Smooth muscle cell (in vitro differentiated cells): ENCODE measurements at regions not wholly inside any gene's neighbourhood (a gene's known extent, or its start where the extent isn't known, plus 50 kb on each side); places are given as distances from the start of the nearest gene placed in this dataset.

Experiments used
- DNase-seq: peaks from one replicate; lab custom pipeline; 2025; ENCODE audit not compliant: unreplicated experiment; lab: John Stamatoyannopoulos, UW
- H2AFZ ChIP-seq: fragments of 200-600 bp; sonication (generic); 2 replicates; pipeline ENCODE4 v1.6.0; 2016; ENCODE audit warnings: antibody characterized with exemption, low read depth, mild to moderate bottlenecking
- H3F3A ChIP-seq: fragments of 200-600 bp; sonication (generic); 2 replicates; pipeline ENCODE4 v1.6.0; 2017; ENCODE audit warnings: antibody characterized with exemption, low read depth
- H3K27ac ChIP-seq: fragments of 200-600 bp; sonication (generic); 2 replicates; pipeline ENCODE4 v1.5.1; 2016; ENCODE audit warnings: low read depth, mild to moderate bottlenecking
- H3K27me3 ChIP-seq: fragments of 200-600 bp; sonication (generic); 2 replicates; pipeline ENCODE4 v1.6.1; 2016; ENCODE audit warnings: low read depth, mild to moderate bottlenecking
- H3K36me3 ChIP-seq: fragments of 200-600 bp; sonication (generic); 2 replicates; pipeline ENCODE4 v1.5.1; 2016; ENCODE audit warnings: low read depth
- H3K4me1 ChIP-seq: fragments of 200-600 bp; sonication (generic); 2 replicates; pipeline ENCODE4 v1.5.1; 2016; ENCODE audit warnings: low read depth
- H3K4me2 ChIP-seq: fragments of 200-600 bp; sonication (generic); 2 replicates; pipeline ENCODE4 v1.6.0; 2016; ENCODE audit warnings: mild to moderate bottlenecking
- H3K4me3 ChIP-seq: fragments of 200-600 bp; sonication (generic); 2 replicates; pipeline ENCODE4 v1.5.1; 2016; ENCODE audit warnings: mild to moderate bottlenecking
- H3K79me2 ChIP-seq: fragments of 200-600 bp; sonication (generic); 2 replicates; pipeline ENCODE4 v1.6.0; 2016; ENCODE audit warnings: low read depth, mild to moderate bottlenecking
- H3K9ac ChIP-seq: fragments of 200-600 bp; sonication (generic); 2 replicates; pipeline ENCODE4 v1.6.0; 2016; ENCODE audit warnings: low read depth
- H3K9me3 ChIP-seq: fragments of 200-600 bp; sonication (generic); replicated peaks from 2 replicates; pipeline ENCODE4 v1.5.1; 2016; ENCODE audit warnings: low read depth
- H4K20me1 ChIP-seq: fragments of 200-600 bp; sonication (generic); 2 replicates; pipeline ENCODE4 v1.6.0; 2016; ENCODE audit warnings: low read depth
- CTCF ChIP-seq: fragments of 200-600 bp; sonication (generic); IDR thresholded peaks from 2 replicates; pipeline ENCODE4 v1.5.1; 2017; ENCODE audit warnings: borderline replicate concordance, mild to moderate bottlenecking, antibody characterized with exemption; ENCODE audit not compliant: insufficient read depth, poor library complexity, severe bottlenecking
- WGBS: methylation state at CpG from one replicate; pipeline ENCODE4 v1.1.7; 2016; ENCODE audit warnings: low lambda C conversion rate; 5-methylcytosine and 5-hydroxymethylcytosine counted together

- no peak overlapping the region for H3K4me2 ChIP-seq
- no peaks in the 10 kb centered on the region for H3K36me3 ChIP-seq
- no peak overlapping the region for H3K9ac ChIP-seq
- H3K4me3 ChIP-seq, result no peak overlapping the region
- 83% methylated on average over 3 of the region's 3 CpGs for WGBS
- no peak for DNase-seq
- H3K27me3 ChIP-seq, result no peaks in the 10 kb centered on the region
- no peak overlapping the region for H3K27ac ChIP-seq
- TF ChIP-seq CTCF, result no peak
- no peaks in the 10 kb centered on the region for H4K20me1 ChIP-seq
- H3K4me1 ChIP-seq, result peaks cover 3% of the 10 kb centered on the region
- no peaks in the 10 kb centered on the region for H3F3A ChIP-seq
- H3K9me3 ChIP-seq, result no peaks in the 10 kb centered on the region
- no peaks in the 10 kb centered on the region for H3K79me2 ChIP-seq
- H2AFZ ChIP-seq, result no peak overlapping the region
Measured at GRCh38 chr10:20627946-20628507, 269.1 kb downstream of the NEBL start.

- no peak overlapping the region for H3K9ac ChIP-seq
- WGBS, result 100% methylated on average over 1 of the region's 1 CpG
Measured at GRCh38 chr10:20627087-20627486, 270.0 kb downstream of the NEBL start.

GRCh38 chr10:20625868-20626267 lies 271.2 kb downstream of the NEBL start:
- H3F3A ChIP-seq, result no peaks in the 10 kb centered on the region
- H2AFZ ChIP-seq, result no peak overlapping the region
- no peak overlapping the region for H3K4me2 ChIP-seq
- no peak overlapping the region for H3K4me3 ChIP-seq
- 93% methylated on average over 1 of the region's 1 CpG for WGBS
- H3K9me3 ChIP-seq, result no peaks in the 10 kb centered on the region
- TF ChIP-seq CTCF, result no peak
- H3K9ac ChIP-seq, result no peak overlapping the region
- H3K79me2 ChIP-seq, result no peaks in the 10 kb centered on the region
- peaks cover 3% of the 10 kb centered on the region for H3K4me1 ChIP-seq
- no peaks in the 10 kb centered on the region for H4K20me1 ChIP-seq
- H3K27ac ChIP-seq, result no peak overlapping the region
- H3K27me3 ChIP-seq, result no peaks in the 10 kb centered on the region
- no peaks in the 10 kb centered on the region for H3K36me3 ChIP-seq
- DNase-seq, result no peak

More at GRCh38 chr10:20627087-20627486, 270.0 kb downstream of the NEBL start:
- Histone ChIP-seq H3F3A (no peaks in the 10 kb centered on the region), H3K79me2 (no peaks in the 10 kb centered on the region), H3K4me3 (no peak overlapping the region), H3K36me3 (no peaks in the 10 kb centered on the region), H4K20me1 (no peaks in the 10 kb centered on the region), H3K27me3 (no peaks in the 10 kb centered on the region), H3K27ac (no peak overlapping the region), H2AFZ (no peak overlapping the region), H3K9me3 (no peaks in the 10 kb centered on the region), H3K4me1 (peaks cover 3% of the 10 kb centered on the region), H3K4me2 (no peak overlapping the region)
- no peak for DNase-seq
- no peak for TF ChIP-seq CTCF

- peaks cover 3% of the 10 kb centered on the region for H3K4me1 ChIP-seq
- no peak for TF ChIP-seq CTCF
- no peaks in the 10 kb centered on the region for H3K36me3 ChIP-seq
- no peak overlapping the region for H3K9ac ChIP-seq
- H4K20me1 ChIP-seq, result no peaks in the 10 kb centered on the region
- no peaks in the 10 kb centered on the region for H3K27me3 ChIP-seq
- peak overlapping the region; percentile 49 for H3K27ac ChIP-seq
- no peak overlapping the region for H3K4me3 ChIP-seq
- no peak overlapping the region for H2AFZ ChIP-seq
- no peak for DNase-seq
- H3K9me3 ChIP-seq, result no peaks in the 10 kb centered on the region
- no peaks in the 10 kb centered on the region for H3K79me2 ChIP-seq
- WGBS, result 87% methylated on average over 4 of the region's 4 CpGs
- H3F3A ChIP-seq, result no peaks in the 10 kb centered on the region
- H3K4me2 ChIP-seq, result no peak overlapping the region
Measured at GRCh38 chr10:20624642-20625041, 272.5 kb downstream of the NEBL start.
